ENCODE measurements at regions not wholly inside any gene's neighbourhood (a gene's known extent, or its start where the extent isn't known, plus 50 kb on each side); places are given as distances from the start of the nearest gene placed in this dataset.
"Not testable (repeated sequence)": the region's sequence is repeated elsewhere in the genome, so short reads cannot be mapped to it uniquely, and the experiment has no call there.

DNA sequence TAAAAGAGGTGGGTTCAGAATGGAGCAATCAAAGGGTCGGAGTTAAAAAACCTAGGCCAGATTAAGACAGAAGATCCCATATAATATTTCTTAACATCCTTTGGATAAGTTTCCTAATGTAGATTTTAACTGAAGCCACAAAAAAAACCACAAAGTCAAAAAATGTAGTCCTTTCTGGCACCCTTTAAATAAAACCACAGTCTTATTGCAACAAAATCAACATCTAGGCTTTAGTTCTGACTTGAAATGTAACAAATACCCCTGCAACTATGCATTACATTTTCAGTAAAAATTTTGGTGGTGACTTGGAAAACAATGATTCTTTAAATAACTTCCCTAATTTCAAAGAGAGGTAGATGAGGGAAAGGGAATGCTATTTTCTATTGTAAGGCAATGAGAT lies 109.2 kb downstream of the PSAT1 start:
- WGBS, 2 experiments, result 100% methylated on average over 1 of the region's 1 CpG
- H3K27me3 ChIP-seq (ENCODE audit: control insufficient read depth, insufficient read depth, low read length, poor library complexity, severe bottlenecking), result no peaks in the 10 kb centered on the region

DNA sequence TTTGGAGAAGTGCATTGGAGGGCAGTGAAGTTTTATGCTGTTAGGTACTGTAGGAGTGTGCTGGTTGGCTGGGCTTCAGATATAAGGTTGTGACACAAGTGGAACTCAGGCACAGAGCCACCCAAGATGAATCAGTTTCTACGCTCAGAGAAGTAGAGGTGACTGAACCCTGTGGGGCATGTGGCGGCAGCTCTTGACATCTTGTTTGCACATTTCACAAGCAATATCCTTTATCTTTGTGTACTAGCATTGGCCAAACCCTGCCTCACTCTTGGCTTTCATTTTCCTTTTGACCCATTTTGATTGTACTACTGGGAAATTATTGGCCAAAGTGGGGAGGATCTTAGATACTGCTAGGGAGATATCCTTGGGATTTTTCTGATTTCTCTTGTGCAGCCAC lies 110.0 kb downstream of the PSAT1 start:
- Histone ChIP-seq H3K36me3 (ENCODE audit: control insufficient read depth, insufficient read depth, low read length) (no peaks in the 10 kb centered on the region), H3K27me3 (ENCODE audit: control insufficient read depth, insufficient read depth, low read length, poor library complexity, severe bottlenecking) (no peaks in the 10 kb centered on the region), H3K4me1 (ENCODE audit: control insufficient read depth, insufficient read depth, low read length) (no peaks in the 10 kb centered on the region), H3K9me3 (ENCODE audit: control insufficient read depth, low read length) (no peaks in the 10 kb centered on the region), H3K27ac (ENCODE audit: insufficient read depth, low read depth, low read length, poor library complexity, severe bottlenecking) (no peak overlapping the region), H3K4me3 (ENCODE audit: insufficient read depth, low read depth, low read length) (no peak overlapping the region)
- WGBS, 2 experiments, result 63 to 68% methylated on average over 2 of the region's 2 CpGs

More for the DNA sequence above, 109.2 kb downstream of the PSAT1 start:
- Histone ChIP-seq H3K4me1 (ENCODE audit: control insufficient read depth, insufficient read depth, low read length) (no peaks in the 10 kb centered on the region), H3K36me3 (ENCODE audit: control insufficient read depth, insufficient read depth, low read length) (no peaks in the 10 kb centered on the region), H3K9me3 (ENCODE audit: control insufficient read depth, low read length) (no peaks in the 10 kb centered on the region), H3K27ac (ENCODE audit: insufficient read depth, low read depth, low read length, poor library complexity, severe bottlenecking) (no peak overlapping the region), H3K4me3 (ENCODE audit: insufficient read depth, low read depth, low read length) (no peak overlapping the region)

- no peak overlapping the region for H3K4me3 ChIP-seq (ENCODE audit: insufficient read depth, low read depth, low read length)
- no peaks in the 10 kb centered on the region for H3K4me1 ChIP-seq (ENCODE audit: control insufficient read depth, insufficient read depth, low read length)
- no peaks in the 10 kb centered on the region for H3K27me3 ChIP-seq (ENCODE audit: control insufficient read depth, insufficient read depth, low read length, poor library complexity, severe bottlenecking)
- H3K27ac ChIP-seq (ENCODE audit: insufficient read depth, low read depth, low read length, poor library complexity, severe bottlenecking), result no peak overlapping the region
- H3K36me3 ChIP-seq (ENCODE audit: control insufficient read depth, insufficient read depth, low read length), result no peaks in the 10 kb centered on the region
- 86 to 93% methylated on average over 5 to 6 of the region's 8 CpGs for WGBS, 2 experiments
- H3K9me3 ChIP-seq (ENCODE audit: control insufficient read depth, low read length), result no peaks in the 10 kb centered on the region
Measured at GRCh38 chr9:78407636-78408312, 110.8 kb downstream of the PSAT1 start.

GRCh38 chr9:78408388-78408787 lies 111.5 kb downstream of the PSAT1 start:
- Histone ChIP-seq H3K4me1 (ENCODE audit: control insufficient read depth, insufficient read depth, low read length) (no peaks in the 10 kb centered on the region), H3K36me3 (ENCODE audit: control insufficient read depth, insufficient read depth, low read length) (no peaks in the 10 kb centered on the region), H3K27ac (ENCODE audit: insufficient read depth, low read depth, low read length, poor library complexity, severe bottlenecking) (no peak overlapping the region), H3K9me3 (ENCODE audit: control insufficient read depth, low read length) (no peaks in the 10 kb centered on the region), H3K27me3 (ENCODE audit: control insufficient read depth, insufficient read depth, low read length, poor library complexity, severe bottlenecking) (no peaks in the 10 kb centered on the region), H3K4me3 (ENCODE audit: insufficient read depth, low read depth, low read length) (no peak overlapping the region)
- WGBS, 2 experiments, result 100% methylated on average over 1 of the region's 1 CpG

- 96% methylated on average over 25 of the region's 25 CpGs for WGBS, 2 experiments
- H3K9me3 ChIP-seq (ENCODE audit: control insufficient read depth, low read length); H3K4me1 ChIP-seq (ENCODE audit: control insufficient read depth, insufficient read depth, low read length); H3K27me3 ChIP-seq (ENCODE audit: control insufficient read depth, insufficient read depth, low read length, poor library complexity, severe bottlenecking); H3K4me3 ChIP-seq (ENCODE audit: insufficient read depth, low read depth, low read length); H3K36me3 ChIP-seq (ENCODE audit: control insufficient read depth, insufficient read depth, low read length); H3K27ac ChIP-seq (ENCODE audit: insufficient read depth, low read depth, low read length, poor library complexity, severe bottlenecking): not testable (repeated sequence)
Measured at GRCh38 chr9:78409928-78410510, 113.1 kb downstream of the PSAT1 start.

- WGBS, 2 experiments, result 97 to 99% methylated on average over 4 to 5 of the region's 5 CpGs
- no peaks in the 10 kb centered on the region for H3K36me3 ChIP-seq (ENCODE audit: control insufficient read depth, insufficient read depth, low read length)
Measured at GRCh38 chr9:78422309-78422708, 125.4 kb downstream of the PSAT1 start.

DNA sequence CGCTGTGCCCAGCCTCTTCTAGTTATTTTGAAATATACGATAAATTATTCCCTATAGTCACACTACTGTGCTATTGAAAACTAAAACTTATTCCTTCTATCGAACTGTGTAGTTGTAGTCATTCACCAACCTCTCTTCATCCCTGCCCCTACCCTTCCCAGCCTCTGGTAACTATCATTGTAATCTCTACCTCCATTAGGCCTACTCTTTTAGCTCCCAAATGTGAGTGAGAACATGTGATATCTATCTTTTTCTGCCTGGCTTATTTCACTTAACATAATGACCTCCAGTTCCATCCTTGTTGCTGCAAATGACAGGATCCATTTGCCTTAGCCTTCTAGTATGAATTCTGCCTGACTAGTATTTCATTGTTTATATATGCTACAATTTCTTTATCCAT lies 127.4 kb downstream of the PSAT1 start:
- Histone ChIP-seq H3K36me3 (ENCODE audit: control insufficient read depth, insufficient read depth, low read length) (no peaks in the 10 kb centered on the region), H3K4me3 (ENCODE audit: insufficient read depth, low read depth, low read length) (no peak overlapping the region), H3K27ac (ENCODE audit: insufficient read depth, low read depth, low read length, poor library complexity, severe bottlenecking) (no peak overlapping the region), H3K27me3 (ENCODE audit: control insufficient read depth, insufficient read depth, low read length, poor library complexity, severe bottlenecking) (no peaks in the 10 kb centered on the region), H3K9me3 (ENCODE audit: control insufficient read depth, low read length) (no peaks in the 10 kb centered on the region), H3K4me1 (ENCODE audit: control insufficient read depth, insufficient read depth, low read length) (no peaks in the 10 kb centered on the region)
- 96 to 98% methylated on average over 3 of the region's 3 CpGs for WGBS, 2 experiments

More at GRCh38 chr9:78422309-78422708, 125.4 kb downstream of the PSAT1 start:
- no peak overlapping the region for H3K4me3 ChIP-seq (ENCODE audit: insufficient read depth, low read depth, low read length)
- no peaks in the 10 kb centered on the region for H3K27me3 ChIP-seq (ENCODE audit: control insufficient read depth, insufficient read depth, low read length, poor library complexity, severe bottlenecking)
- H3K4me1 ChIP-seq (ENCODE audit: control insufficient read depth, insufficient read depth, low read length), result no peaks in the 10 kb centered on the region
- H3K9me3 ChIP-seq (ENCODE audit: control insufficient read depth, low read length), result no peaks in the 10 kb centered on the region
- H3K27ac ChIP-seq (ENCODE audit: insufficient read depth, low read depth, low read length, poor library complexity, severe bottlenecking), result no peak overlapping the region

DNA sequence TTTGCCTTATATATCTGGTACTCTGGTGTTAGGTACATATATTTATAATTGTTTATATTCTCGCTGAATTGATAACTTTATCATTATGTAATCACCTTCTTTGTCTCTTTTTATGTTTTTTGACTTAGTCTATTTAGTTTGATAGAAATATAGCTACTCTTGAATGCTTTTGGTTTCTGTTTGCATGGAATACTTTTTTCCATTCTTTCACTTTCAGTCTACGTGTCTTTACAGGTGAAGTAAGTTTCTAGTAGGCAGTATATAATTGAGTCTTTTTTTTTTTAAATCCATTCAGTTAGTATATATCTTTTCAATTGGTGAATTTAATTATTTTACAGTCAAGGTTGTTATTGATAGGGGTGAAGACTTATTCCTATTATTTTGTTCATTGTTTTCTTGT lies 131.7 kb downstream of the PSAT1 start:
- no peaks in the 10 kb centered on the region for H3K27me3 ChIP-seq (ENCODE audit: control insufficient read depth, insufficient read depth, low read length, poor library complexity, severe bottlenecking)
- H3K36me3 ChIP-seq (ENCODE audit: control insufficient read depth, insufficient read depth, low read length), result peaks cover 4% of the 10 kb centered on the region
- H3K27ac ChIP-seq (ENCODE audit: insufficient read depth, low read depth, low read length, poor library complexity, severe bottlenecking), result no peak overlapping the region
- peaks cover 4% of the 10 kb centered on the region for H3K9me3 ChIP-seq (ENCODE audit: control insufficient read depth, low read length)
- H3K4me3 ChIP-seq (ENCODE audit: insufficient read depth, low read depth, low read length), result no peak overlapping the region
- 88% methylated on average over 1 of the region's 2 CpGs; no CpG with 5 or more reads in 1 of the 2 experiments for WGBS, 2 experiments
- H3K4me1 ChIP-seq (ENCODE audit: control insufficient read depth, insufficient read depth, low read length), result no peaks in the 10 kb centered on the region

DNA sequence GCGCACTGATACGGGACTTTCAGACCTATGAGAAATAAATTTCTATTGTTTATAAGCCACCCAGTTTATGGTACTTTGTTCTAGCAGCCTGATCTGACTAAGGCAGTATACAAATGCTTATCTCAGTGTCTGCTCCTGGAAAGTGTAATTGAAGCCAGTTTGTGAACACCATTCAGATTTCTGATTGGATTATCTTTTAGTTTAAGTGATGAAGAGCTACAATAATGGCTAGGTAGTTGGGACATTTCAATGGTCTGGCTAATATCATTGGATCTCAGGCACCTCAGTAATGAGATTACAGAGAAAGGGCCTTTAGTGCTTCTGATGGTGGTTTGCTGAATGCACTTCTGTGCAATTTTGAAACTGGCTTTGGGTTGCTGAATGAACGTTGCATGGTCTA lies 133.5 kb downstream of the PSAT1 start:
- H3K27me3 ChIP-seq (ENCODE audit: control insufficient read depth, insufficient read depth, low read length, poor library complexity, severe bottlenecking), result no peaks in the 10 kb centered on the region
- 93 to 95% methylated on average over 3 of the region's 3 CpGs for WGBS, 2 experiments
- H3K9me3 ChIP-seq (ENCODE audit: control insufficient read depth, low read length), result peaks cover 4% of the 10 kb centered on the region
- H3K36me3 ChIP-seq (ENCODE audit: control insufficient read depth, insufficient read depth, low read length), result peaks cover 4% of the 10 kb centered on the region
- H3K4me1 ChIP-seq (ENCODE audit: control insufficient read depth, insufficient read depth, low read length), result no peaks in the 10 kb centered on the region
- no peak overlapping the region for H3K4me3 ChIP-seq (ENCODE audit: insufficient read depth, low read depth, low read length)
- H3K27ac ChIP-seq (ENCODE audit: insufficient read depth, low read depth, low read length, poor library complexity, severe bottlenecking), result no peak overlapping the region

DNA sequence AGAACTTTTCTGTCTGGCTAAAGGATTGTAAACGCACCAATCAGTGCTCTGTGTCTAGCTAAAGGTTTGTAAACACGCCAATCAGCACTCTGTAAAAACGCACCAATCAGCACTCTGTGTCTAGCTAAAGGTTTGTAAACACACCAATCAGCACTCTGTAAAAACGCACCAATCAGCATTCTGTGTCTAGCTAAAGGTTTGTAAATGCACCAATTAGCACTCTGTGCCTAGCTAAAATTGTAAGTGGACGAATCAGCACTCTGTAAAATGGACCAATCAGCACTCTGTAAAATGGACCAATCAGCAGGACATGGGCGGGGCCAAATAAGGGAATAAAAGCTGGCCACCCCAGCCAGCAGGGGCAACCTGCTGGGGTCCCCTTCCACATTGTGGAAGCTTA lies 134.1 kb downstream of the PSAT1 start:
- 90 to 96% methylated on average over 6 of the region's 6 CpGs for WGBS, 2 experiments
- H3K27ac ChIP-seq (ENCODE audit: insufficient read depth, low read depth, low read length, poor library complexity, severe bottlenecking); H3K4me1 ChIP-seq (ENCODE audit: control insufficient read depth, insufficient read depth, low read length); H3K36me3 ChIP-seq (ENCODE audit: control insufficient read depth, insufficient read depth, low read length); H3K27me3 ChIP-seq (ENCODE audit: control insufficient read depth, insufficient read depth, low read length, poor library complexity, severe bottlenecking); H3K9me3 ChIP-seq (ENCODE audit: control insufficient read depth, low read length); H3K4me3 ChIP-seq (ENCODE audit: insufficient read depth, low read depth, low read length): not testable (repeated sequence)
